Uterus (tissue), 2 donors: ENCODE measurements at regions not wholly inside any gene's neighbourhood (a gene's known extent, or its start where the extent isn't known, plus 50 kb on each side); places are given as distances from the start of the nearest gene placed in this dataset.

ENCODE experiments used
- POLR2A ChIP-seq, 2 donors: fragments of 450-650 bp; IDR thresholded peaks; one replicate each; pipeline ENCODE4 v1.6.1; 2016; ENCODE audit warnings: antibody characterized with exemption in 2 of 2, mild to moderate bottlenecking in 1 of 2, moderate library complexity in 1 of 2
- TF ChIP-seq, protein P1 (sequence below), 4 experiments: fragments of 200-600 bp in 2 of 4; fragments of 450-650 bp in 2 of 4; sonication (generic) in 2 of 4; IDR thresholded peaks; one replicate each; pipeline ENCODE4 v1.5.1; 2016 to 2019; ENCODE audit warnings: antibody characterized with exemption in 4 of 4, mild to moderate bottlenecking in 2 of 4, moderate library complexity in 1 of 4

DNA sequence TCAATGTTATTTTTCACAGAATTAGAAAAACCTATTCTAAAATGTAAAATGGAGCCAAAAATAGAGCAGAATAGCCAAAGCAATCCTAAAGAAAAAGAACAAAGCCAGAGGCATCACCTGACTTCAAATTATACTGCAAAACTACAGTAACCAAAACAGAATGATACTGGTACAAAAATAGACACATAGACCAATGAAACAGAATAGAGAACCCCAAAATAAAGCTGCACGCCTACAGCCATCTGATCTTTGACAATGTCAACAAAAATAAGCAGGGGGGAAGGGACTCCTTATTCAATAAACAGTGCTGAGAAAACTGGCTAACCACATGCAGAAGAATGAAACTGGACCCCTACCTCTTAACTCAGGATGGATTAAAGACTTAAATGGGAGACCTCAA lies 65.8 kb upstream of the PDE4D start:
- TF ChIP-seq, protein P1, sequence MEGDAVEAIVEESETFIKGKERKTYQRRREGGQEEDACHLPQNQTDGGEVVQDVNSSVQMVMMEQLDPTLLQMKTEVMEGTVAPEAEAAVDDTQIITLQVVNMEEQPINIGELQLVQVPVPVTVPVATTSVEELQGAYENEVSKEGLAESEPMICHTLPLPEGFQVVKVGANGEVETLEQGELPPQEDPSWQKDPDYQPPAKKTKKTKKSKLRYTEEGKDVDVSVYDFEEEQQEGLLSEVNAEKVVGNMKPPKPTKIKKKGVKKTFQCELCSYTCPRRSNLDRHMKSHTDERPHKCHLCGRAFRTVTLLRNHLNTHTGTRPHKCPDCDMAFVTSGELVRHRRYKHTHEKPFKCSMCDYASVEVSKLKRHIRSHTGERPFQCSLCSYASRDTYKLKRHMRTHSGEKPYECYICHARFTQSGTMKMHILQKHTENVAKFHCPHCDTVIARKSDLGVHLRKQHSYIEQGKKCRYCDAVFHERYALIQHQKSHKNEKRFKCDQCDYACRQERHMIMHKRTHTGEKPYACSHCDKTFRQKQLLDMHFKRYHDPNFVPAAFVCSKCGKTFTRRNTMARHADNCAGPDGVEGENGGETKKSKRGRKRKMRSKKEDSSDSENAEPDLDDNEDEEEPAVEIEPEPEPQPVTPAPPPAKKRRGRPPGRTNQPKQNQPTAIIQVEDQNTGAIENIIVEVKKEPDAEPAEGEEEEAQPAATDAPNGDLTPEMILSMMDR (IDR thresholded peaks at IDR 0.05), result no peak
- TF ChIP-seq POLR2A (IDR thresholded peaks at IDR 0.05), result no peak
